Gastroesophageal sphincter (tissue), 4 donors: ENCODE measurements at regions not wholly inside any gene's neighbourhood (a gene's known extent, or its start where the extent isn't known, plus 50 kb on each side); places are given as distances from the start of the nearest gene placed in this dataset.

Experiments used
- ATAC-seq: fragments of 150-250 bp; one replicate; pipeline ENCODE4 v1.9.1; 2016; ENCODE audit warnings: mild to moderate bottlenecking, moderate library complexity
- H3K27ac ChIP-seq, 4 donors: fragments of 200-600 bp; sonication (generic) in 3 of 4; 1 replicate in 3 of 4; 2 replicates in 1 of 4; pipeline ENCODE4 v1.5.1; 2016 to 2019
- H3K27me3 ChIP-seq: fragments of 200-600 bp; sonication (generic); one replicate; pipeline ENCODE4 v1.5.1; 2019
- H3K36me3 ChIP-seq, 2 donors: fragments of 200-600 bp; sonication (generic); one replicate each; pipeline ENCODE4 v1.5.1; 2019; ENCODE audit warnings: control low read depth in 1 of 2
- H3K4me1 ChIP-seq, 3 donors: fragments of 200-600 bp; sonication (generic); 1 replicate in 2 of 3; 2 replicates in 1 of 3; pipeline ENCODE4 v1.5.1; 2016 to 2019; ENCODE audit warnings: control low read depth in 2 of 3
- H3K4me3 ChIP-seq, 2 donors: fragments of 200-600 bp; sonication (generic); one replicate each; pipeline ENCODE4 v1.5.1; 2019; ENCODE audit warnings: mild to moderate bottlenecking in 1 of 2, moderate library complexity in 1 of 2
- H3K9me3 ChIP-seq, 3 donors: fragments of 200-600 bp; sonication (generic); one replicate each; pipeline ENCODE4 v1.5.1; 2017 to 2019; ENCODE audit warnings: control low read depth in 2 of 3
- CTCF ChIP-seq, 4 experiments: fragments of 200-600 bp in 2 of 4; fragments of 450-650 bp in 2 of 4; sonication (generic) in 1 of 4; IDR thresholded peaks; one replicate each; pipeline ENCODE4 v1.5.1; 2017 to 2019; ENCODE audit warnings: antibody characterized with exemption in 4 of 4, mild to moderate bottlenecking in 2 of 4, moderate library complexity in 2 of 4
- EP300 ChIP-seq: sonication (generic); formaldehyde crosslinking; IDR thresholded peaks from one replicate; pipeline ENCODE4 v1.6.1; 2017; ENCODE audit warnings: antibody characterized with exemption, mild to moderate bottlenecking
- POLR2A ChIP-seq, 2 donors: fragments of 450-650 bp; IDR thresholded peaks; one replicate each; pipeline ENCODE4 v1.6.1; 2017; ENCODE audit warnings: antibody characterized with exemption in 2 of 2, mild to moderate bottlenecking in 2 of 2, moderate library complexity in 1 of 2
- POLR2AphosphoS5 ChIP-seq: sonication (generic); formaldehyde crosslinking; IDR thresholded peaks from one replicate; pipeline ENCODE4 v1.6.1; 2017; ENCODE audit warnings: antibody characterized with exemption
- WGBS, 2 donors: methylation state at CpG; one replicate each; pipeline ENCODE4 v1.1.5; 2018; ENCODE audit warnings: low coverage in 1 of 2; 5-methylcytosine and 5-hydroxymethylcytosine counted together

DNA sequence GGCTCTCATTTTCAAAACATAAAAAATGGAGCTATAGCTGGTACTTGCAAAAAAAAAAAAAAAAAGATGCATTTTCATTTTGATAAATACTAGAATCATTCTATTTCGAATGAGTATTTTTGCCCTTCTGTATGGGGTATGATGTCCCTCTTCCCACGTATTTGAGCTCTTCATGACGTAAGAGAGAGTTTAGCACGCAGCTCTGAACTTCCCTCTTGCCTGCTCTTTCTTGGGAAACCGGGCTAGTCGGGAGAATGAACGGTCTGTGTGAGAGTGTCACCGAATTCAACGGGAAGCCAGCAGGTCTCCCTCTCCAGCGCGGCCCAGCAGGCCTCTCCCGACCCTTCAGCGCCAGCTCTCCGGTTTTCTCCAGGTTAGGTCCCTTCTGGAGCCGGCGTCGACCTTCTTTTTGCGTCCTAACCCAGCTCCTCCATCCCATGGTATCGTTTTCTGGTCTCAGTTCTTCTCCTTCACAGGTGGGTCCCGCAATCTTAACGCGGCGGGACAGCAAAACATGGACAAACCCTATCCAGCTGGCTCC is 159.2 kb upstream of the PITRM1 start:
- Histone ChIP-seq H3K4me3 (no peak overlapping the region), H3K4me1 (no peaks in the 10 kb centered on the region), H3K36me3 (no peaks in the 10 kb centered on the region), H3K27me3 (no peaks in the 10 kb centered on the region), H3K27ac (no peak overlapping the region), H3K9me3 (no peaks in the 10 kb centered on the region)
- no peak for ATAC-seq
- 90 to 92% methylated on average over 13 to 18 of the region's 23 CpGs for WGBS, 2 donors
- no peak for TF ChIP-seq EP300
- TF ChIP-seq POLR2A (IDR thresholded peaks at IDR 0.05), result no peak
- TF ChIP-seq POLR2AphosphoS5, result no peak

DNA sequence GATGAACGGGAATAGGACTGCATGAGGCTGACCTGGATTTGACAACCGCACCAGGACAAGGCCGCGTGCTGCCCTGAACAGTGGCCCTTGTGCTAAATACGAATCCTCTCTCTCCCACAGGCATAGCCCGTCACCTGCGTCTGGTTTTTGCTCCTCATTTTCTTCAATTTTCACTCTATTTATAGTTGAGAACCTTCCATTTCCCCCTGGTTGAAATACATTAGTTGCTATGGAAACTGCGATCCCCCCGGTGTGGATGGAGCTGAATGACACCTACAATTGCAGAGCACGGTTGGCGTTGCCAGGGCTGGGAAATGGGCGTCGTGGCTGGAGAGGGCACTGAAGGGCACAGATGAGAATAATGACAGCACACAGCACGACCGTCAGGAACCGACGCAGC is 158.6 kb upstream of the PITRM1 start:
- Histone ChIP-seq H3K9me3 (no peaks in the 10 kb centered on the region), H3K4me3 (no peak overlapping the region), H3K4me1 (no peaks in the 10 kb centered on the region), H3K27me3 (no peaks in the 10 kb centered on the region), H3K27ac (no peak overlapping the region), H3K36me3 (no peaks in the 10 kb centered on the region)
- 94% methylated on average over 6 of the region's 17 CpGs; no CpG with 5 or more reads in 1 of the 2 donors for WGBS, 2 donors
- no peak for ATAC-seq
- TF ChIP-seq EP300 (no peak), CTCF (IDR thresholded peaks at IDR 0.05) (no peak), POLR2A (IDR thresholded peaks at IDR 0.05) (no peak), POLR2AphosphoS5 (no peak)

GRCh38 chr10:3330663-3331062 is 158.1 kb upstream of the PITRM1 start:
- H3K4me1 ChIP-seq, result no peaks in the 10 kb centered on the region
- no peaks in the 10 kb centered on the region for H3K9me3 ChIP-seq
- TF ChIP-seq EP300, result no peak
- TF ChIP-seq POLR2AphosphoS5, result no peak
- no peak for TF ChIP-seq POLR2A (IDR thresholded peaks at IDR 0.05)
- no peak for TF ChIP-seq CTCF (IDR thresholded peaks at IDR 0.05)
- H3K36me3 ChIP-seq, result no peaks in the 10 kb centered on the region
- H3K27ac ChIP-seq, result no peak overlapping the region
- WGBS, 2 donors, result 41 to 72% methylated on average over 7 of the region's 8 CpGs
- no peak for ATAC-seq
- no peaks in the 10 kb centered on the region for H3K27me3 ChIP-seq
- no peak overlapping the region for H3K4me3 ChIP-seq

DNA sequence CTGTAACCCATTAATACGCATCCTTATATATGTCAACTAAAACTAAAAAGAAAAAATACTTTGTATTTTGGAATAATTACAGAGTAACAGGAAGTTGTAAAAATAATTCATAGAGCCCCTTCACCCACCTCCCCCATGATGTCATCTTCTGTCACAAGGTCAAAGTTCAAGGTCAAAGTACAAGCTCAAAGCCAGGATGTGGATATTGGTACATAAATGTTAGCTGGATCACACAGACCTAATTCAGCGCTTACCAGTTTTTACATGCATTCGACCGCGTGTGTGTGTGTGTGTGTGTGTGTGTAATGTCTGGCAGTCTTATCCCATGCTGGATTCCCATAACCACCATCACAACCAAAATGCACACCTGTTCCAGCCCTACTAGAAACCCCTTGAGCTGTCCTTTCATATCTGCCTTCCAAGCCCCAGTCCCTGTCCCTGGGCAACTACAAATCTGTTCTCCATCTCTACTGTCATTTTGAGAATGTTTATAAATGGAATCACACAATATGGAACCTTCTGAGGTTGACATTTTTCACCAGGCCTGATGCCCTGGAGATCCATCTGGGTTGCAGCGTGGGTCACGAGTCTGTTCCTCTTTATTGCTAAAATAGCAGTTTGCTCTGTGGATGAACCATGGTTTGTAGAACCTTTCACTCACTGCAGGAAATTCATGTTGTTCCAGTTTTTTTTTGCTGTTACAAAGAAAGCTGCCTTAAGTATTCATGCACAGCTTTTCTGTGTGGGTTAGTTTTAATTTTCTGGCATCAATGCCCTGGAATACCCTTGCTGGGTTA is 153.6 kb upstream of the PITRM1 start:
- Histone ChIP-seq H3K4me1 (peaks cover 0 to 16% (median 0%) of the 10 kb centered on the region in 3 donors), H3K27me3 (no peaks in the 10 kb centered on the region), H3K4me3 (no peak overlapping the region), H3K27ac (no peak overlapping the region), H3K36me3 (no peaks in the 10 kb centered on the region), H3K9me3 (no peaks in the 10 kb centered on the region)
- TF ChIP-seq CTCF (IDR thresholded peaks at IDR 0.05), result no peak
- no peak for TF ChIP-seq EP300
- no peak for TF ChIP-seq POLR2AphosphoS5
- no peak for TF ChIP-seq POLR2A (IDR thresholded peaks at IDR 0.05)
- WGBS, 2 donors, result 80 to 91% methylated on average over 7 of the region's 7 CpGs
- ATAC-seq, result no peak

- ATAC-seq, result no peak
- Histone ChIP-seq H3K27me3 (no peaks in the 10 kb centered on the region), H3K36me3 (no peaks in the 10 kb centered on the region), H3K4me3 (no peak overlapping the region), H3K9me3 (no peaks in the 10 kb centered on the region), H3K27ac (no peak overlapping the region), H3K4me1 (peaks cover 0 to 16% (median 0%) of the 10 kb centered on the region in 3 donors)
- TF ChIP-seq POLR2AphosphoS5 (no peak), EP300 (no peak), POLR2A (IDR thresholded peaks at IDR 0.05) (no peak), CTCF (IDR thresholded peaks at IDR 0.05) (no peak)
- WGBS, 2 donors, result 84 to 90% methylated on average over 5 to 6 of the region's 8 CpGs
Measured at GRCh38 chr10:3324612-3325038, 152.0 kb upstream of the PITRM1 start.
